Kidney tubule cell (primary cell): ENCODE measurements at regions not wholly inside any gene's neighbourhood (a gene's known extent, or its start where the extent isn't known, plus 50 kb on each side); places are given as distances from the start of the nearest gene placed in this dataset.

Experiments used
- DNase-seq: peaks from one replicate; pipeline ENCODE4 v3.0.0-alpha.2; 2018; ENCODE audit warnings: low spot score

DNA sequence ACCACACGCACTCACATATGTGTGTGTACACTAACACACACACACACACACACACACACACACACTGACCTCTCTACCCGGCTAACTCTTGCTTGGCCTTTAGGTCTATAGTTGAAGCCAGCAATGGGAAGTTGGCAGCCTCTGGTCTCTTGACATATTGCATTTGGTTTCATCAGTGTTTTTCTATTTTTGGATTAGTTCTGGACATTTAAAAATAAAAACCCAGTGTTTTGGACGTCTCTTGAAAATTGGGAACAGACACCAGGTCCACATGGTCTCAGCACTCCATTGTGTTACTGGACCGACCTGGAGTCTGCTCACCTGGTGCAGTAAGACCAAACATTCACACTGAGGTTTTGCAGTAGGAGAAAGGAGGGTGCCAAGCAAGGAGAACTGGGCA is 50.4 kb upstream of the AFF3 start:
- no peak for DNase-seq

DNA sequence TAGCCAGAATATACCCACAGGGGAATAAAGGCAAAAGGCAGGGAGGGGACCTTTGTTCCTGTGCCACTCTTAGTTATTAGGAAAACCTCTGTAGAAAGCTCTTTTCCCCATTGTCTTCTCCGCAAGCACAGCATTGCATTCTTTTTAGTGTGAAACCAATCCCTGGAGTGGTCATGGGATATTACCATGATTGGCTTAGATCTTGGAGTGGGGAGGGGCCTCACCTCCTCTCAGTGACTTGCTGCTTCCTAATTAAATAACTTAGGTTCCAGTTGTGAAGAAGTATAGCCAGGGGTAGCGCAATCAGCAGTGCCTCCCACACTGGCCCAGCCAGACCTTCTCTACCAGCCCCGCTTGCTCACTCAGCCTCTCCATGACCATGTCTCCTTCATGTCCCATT is 49.9 kb upstream of the AFF3 start:
- DNase-seq, result no peak
